LNCaP clone FGC (cell line): ENCODE measurements at regions not wholly inside any gene's neighbourhood (a gene's known extent, or its start where the extent isn't known, plus 50 kb on each side); places are given as distances from the start of the nearest gene placed in this dataset.
"Not testable (repeated sequence)": the region's sequence is repeated elsewhere in the genome, so short reads cannot be mapped to it uniquely, and the experiment has no call there.

Source experiments
- DNase-seq: peaks from one replicate; pipeline ENCODE4 v3.0.0-alpha.2; 2011; ENCODE audit warnings: low read depth
- H3K4me3 ChIP-seq: 2 replicates; pipeline ENCODE4 v1.5.1; 2011; ENCODE audit warnings: mild to moderate bottlenecking, low read depth, low read length, control low read depth
- TF ChIP-seq, protein P1 (sequence below): IDR thresholded peaks from 2 replicates; pipeline ENCODE4 v1.5.1; 2012; ENCODE audit warnings: mild to moderate bottlenecking; ENCODE audit not compliant: control insufficient read depth, insufficient read depth; ENCODE audit errors: extremely low read depth

DNA sequence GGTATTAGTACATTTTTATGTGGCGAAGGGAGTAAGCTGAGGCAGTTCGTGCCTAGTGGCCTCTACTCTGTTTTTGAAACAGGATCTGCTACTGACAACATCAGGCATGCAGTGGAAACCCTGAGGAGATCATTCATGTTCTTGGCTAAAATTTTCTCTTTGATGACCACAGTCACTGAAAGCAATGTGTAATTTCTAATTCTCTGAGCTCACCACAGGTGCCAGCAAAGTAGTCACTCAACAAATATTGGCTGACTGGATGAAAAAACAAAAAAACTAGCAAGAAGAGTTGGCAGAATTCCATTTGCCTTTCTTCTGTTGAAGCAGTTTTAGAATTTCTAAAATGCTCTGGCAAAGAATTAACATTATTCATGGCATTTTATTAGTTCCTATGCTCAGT lies 176.5 kb upstream of the KCTD7 start:
- H3K4me3 ChIP-seq: no peak overlapping the region
- no peak for DNase-seq
- TF ChIP-seq, protein P1, sequence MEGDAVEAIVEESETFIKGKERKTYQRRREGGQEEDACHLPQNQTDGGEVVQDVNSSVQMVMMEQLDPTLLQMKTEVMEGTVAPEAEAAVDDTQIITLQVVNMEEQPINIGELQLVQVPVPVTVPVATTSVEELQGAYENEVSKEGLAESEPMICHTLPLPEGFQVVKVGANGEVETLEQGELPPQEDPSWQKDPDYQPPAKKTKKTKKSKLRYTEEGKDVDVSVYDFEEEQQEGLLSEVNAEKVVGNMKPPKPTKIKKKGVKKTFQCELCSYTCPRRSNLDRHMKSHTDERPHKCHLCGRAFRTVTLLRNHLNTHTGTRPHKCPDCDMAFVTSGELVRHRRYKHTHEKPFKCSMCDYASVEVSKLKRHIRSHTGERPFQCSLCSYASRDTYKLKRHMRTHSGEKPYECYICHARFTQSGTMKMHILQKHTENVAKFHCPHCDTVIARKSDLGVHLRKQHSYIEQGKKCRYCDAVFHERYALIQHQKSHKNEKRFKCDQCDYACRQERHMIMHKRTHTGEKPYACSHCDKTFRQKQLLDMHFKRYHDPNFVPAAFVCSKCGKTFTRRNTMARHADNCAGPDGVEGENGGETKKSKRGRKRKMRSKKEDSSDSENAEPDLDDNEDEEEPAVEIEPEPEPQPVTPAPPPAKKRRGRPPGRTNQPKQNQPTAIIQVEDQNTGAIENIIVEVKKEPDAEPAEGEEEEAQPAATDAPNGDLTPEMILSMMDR: no peak

DNA sequence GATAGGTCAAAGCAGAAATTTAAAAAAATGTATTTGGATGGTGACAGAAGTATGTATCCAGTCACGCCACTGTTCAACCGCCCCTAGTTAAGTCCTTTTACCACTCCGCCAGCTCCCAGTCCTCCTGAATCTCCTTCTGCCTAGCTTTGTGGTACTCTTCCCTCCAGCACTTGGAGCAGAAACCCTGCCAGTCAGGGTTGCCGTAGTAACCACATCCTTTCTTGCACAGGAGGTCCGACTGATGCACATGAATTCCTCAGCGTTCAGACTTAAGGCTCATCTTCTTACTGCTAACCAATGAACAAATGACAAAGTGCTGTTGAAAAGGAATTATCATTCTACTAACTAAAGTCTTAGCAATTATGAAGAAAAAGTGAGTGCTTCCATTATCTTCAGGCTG lies 175.3 kb upstream of the KCTD7 start:
- H3K4me3 ChIP-seq: no peak overlapping the region
- DNase-seq: no peak
- TF ChIP-seq, protein P1: no peak

DNA sequence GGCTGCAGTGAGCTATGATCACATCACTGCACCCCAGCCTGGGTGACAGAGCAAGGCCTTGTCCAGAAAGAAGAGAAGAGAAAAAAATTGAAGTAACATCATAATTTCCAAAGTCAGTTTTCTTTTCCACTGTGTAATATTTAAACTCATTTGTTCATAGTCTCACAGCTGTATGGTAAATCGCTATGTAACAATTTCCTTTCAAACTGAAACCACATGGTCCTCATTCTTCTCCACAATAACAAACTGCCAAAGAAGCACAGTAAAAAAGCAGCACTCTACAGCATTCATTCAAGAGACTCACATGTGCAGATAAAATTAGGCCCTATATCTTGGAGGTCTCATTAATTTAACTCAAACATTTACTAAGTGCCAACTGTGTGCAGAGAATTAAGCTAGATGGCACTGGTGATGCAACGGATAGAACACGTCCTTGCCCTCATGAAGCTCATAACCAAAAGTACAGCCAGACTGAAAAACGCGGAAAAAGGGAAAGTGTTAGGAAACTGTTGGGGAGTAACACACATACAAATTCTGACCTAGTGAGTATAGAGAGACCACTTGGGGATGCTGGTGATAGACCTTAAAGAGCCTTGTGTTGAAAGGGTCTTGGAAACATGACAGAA lies 174.0 kb upstream of the KCTD7 start:
- H3K4me3 ChIP-seq: no peak overlapping the region
- TF ChIP-seq, protein P1: no peak
- no peak for DNase-seq

DNA sequence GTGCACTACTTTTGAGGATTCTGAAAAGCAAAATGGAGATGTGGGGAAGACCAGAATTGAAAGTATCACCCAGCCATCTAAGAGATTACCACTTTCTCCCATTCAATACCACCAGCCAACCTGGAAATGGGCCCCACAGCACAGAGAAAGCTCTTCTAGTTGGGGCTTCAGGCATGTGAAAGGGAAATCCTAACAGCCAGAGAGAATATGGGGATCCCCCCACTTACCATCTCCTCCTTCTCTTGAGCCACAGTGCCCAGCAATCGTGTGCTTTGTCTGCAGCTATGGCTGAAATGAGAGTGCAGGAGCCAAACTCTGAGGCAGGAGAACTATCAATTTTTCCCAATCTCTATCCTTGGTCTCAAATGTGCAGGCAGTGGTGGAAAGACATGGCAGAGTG lies 173.2 kb upstream of the KCTD7 start:
- H3K4me3 ChIP-seq, DNase-seq: not testable (repeated sequence)

DNA sequence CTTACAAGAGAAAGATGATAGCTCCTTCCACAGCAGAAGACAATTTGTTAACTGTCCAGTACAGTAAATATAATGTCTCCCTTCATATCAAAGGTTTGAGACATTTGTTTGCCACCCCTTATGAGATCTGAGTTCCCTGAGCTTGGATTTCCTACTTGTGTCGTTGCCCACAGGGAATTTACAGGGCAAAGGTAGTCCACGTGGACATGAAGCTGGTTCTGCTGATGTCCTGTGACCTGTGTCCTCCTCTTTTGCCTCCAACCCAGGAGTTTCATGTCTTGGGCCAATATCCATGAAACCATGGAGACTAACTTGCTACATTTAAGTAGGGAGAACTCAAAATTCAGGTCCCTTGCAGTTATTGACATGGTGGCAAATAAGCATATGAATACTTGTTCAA lies 172.2 kb upstream of the KCTD7 start:
- not testable (repeated sequence) for H3K4me3 ChIP-seq

DNA sequence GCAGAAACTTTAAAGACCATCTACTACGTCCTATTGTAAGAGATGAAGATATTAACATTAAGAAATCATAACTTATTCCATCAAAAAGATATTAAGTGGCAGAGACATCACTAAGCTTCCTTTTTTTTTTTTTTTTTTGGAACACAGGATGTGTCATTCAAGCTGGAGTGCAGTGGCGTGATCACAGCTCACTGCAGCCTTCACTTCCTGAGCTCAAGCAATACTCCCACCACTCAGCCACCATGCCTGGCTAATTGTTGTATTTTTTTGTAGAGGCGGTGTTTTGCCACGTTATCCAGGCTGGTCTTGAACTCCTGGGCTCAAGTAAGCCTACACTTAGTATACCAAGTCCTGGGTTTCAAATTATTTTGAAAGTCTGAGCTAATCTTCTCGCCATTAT lies 169.7 kb upstream of the KCTD7 start:
- DNase-seq, H3K4me3 ChIP-seq: not testable (repeated sequence)

More for the DNA sequence above, 172.2 kb upstream of the KCTD7 start:
- DNase-seq: not testable (repeated sequence)

DNA sequence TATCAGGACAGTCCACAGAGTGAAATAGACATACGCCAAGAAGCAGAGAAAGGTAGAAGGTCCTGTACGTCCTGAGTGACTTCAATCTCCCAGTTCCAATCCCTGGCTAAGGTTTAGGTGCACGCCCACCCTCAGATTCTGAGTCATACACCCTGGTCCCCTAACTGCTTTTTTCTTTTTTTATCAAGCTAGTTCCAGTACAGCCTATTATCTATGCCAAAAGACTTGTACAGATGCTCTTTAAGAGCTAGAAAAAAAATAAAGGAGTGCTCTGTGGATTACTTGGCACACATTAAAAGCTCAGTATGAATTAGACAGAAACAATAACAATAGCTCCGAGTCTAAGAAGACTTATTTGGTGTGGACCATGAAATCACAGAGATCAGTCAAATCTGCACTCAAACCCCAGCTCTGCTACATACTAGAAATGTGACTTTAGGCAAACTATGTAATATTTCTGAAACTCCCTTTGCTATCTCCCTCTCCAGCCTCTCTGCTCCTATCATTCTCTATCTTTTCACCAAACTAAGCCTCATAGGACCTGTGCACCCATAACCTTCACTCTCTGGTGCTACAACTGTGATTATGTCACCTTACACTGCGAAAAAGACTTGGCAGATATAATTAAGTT lies 168.8 kb upstream of the KCTD7 start:
- H3K4me3 ChIP-seq, DNase-seq: not testable (repeated sequence)

DNA sequence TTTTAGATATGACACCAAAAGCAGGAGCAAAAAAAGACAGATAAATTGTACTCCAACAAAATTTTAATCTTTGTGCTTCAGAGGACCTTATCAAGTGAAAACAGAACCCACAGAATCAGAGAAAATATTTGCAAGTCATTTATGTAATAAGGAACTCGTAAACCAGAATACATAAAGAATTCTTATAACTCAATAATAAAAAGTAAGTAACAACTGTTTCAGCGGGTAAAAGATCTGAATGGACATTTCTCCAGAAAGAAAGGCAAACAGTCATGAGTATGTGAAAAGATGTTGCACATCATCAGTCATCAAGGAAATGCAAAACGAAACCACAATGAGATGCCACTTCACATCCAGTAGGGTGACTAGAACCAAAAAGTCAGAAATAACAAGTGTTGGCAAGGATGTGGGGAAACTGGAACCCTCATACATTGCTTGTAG lies 167.7 kb upstream of the KCTD7 start:
- H3K4me3 ChIP-seq: no peak overlapping the region
- TF ChIP-seq, protein P1: no peak
- no peak for DNase-seq

DNA sequence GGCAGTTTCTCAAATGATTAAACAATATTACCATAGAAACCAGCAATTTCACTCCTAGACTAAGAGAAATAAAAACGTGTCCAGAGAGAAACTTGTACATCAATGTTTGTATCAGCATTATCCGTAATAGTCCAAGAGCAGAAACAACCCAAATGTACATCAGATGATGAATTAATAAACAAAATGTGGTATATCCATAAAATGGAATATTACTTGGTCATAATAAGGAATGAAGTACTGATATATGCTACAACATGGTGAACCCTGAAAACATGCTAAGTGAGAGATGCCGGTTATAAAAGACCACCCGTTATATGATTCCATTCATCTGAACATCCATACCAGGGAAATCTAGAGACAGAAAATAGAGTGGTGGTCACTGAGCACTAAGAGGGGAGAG lies 167.3 kb upstream of the KCTD7 start:
- not testable (repeated sequence) for DNase-seq, H3K4me3 ChIP-seq

DNA sequence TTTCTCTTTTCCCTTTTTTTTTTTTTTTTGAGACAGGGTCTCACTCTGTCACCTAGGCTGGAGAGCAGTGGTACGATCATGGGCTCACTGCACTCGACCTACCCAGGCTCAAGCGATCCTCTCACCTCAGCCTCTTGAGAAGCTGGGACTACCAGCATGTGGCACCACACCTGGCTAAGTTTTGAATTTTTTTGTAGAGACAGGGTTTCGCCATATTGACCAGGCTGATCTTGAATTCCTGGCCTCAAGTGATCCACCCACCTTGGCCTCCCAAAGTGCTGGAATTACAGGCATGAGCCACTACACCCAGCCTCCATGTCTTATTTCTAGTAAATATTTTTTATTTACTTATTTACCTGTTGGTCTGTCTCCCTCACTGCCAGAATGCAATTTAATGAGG lies 165.8 kb upstream of the KCTD7 start:
- DNase-seq, H3K4me3 ChIP-seq: not testable (repeated sequence)
